ENCODE measurements at regions not wholly inside any gene's neighbourhood (a gene's known extent, or its start where the extent isn't known, plus 50 kb on each side); places are given as distances from the start of the nearest gene placed in this dataset.

- Histone ChIP-seq H3K79me1 (ENCODE audit: low read depth, low read length) (no peaks in the 10 kb centered on the region), H2AFZ (ENCODE audit: low read length) (no peak overlapping the region), H3K79me2 (ENCODE audit: control insufficient read depth in 1 of 2, insufficient read depth in 2 of 2, low read length in 2 of 2) (no peaks in the 10 kb centered on the region), H3K4me2 (ENCODE audit: insufficient read depth in 1 of 2, low read depth in 2 of 2, low read length in 2 of 2) (no peak overlapping the region), H2BK120ac (replicated peaks; ENCODE audit: low read depth, low read length) (no peak overlapping the region), H2BK12ac (ENCODE audit: low read depth, low read length) (no peak overlapping the region), H3K9me3 (ENCODE audit: insufficient read depth in 2 of 2, low read depth in 1 of 2, low read length in 1 of 2) (no peaks in the 10 kb centered on the region), H3K9ac (replicated peaks in 1 of 4; ENCODE audit: extremely low read depth in 1 of 4, low read depth in 3 of 4, low read length in 3 of 4) (no peak overlapping the region), H2AK5ac (ENCODE audit: low read depth, low read length) (no peak overlapping the region), H4K20me1 (replicated peaks in 1 of 2; ENCODE audit: control insufficient read depth in 1 of 2, insufficient read depth in 2 of 2, low read length in 2 of 2) (no peaks in the 10 kb centered on the region), H3K27ac (ENCODE audit: low read depth, low read length) (no peak overlapping the region), H3K27me3 (replicated peaks in 1 of 4; ENCODE audit: control insufficient read depth in 3 of 4, extremely low read depth in 1 of 4, insufficient read depth in 3 of 4, low read length in 3 of 4) (no peaks in the 10 kb centered on the region), H3K4me3 (ENCODE audit: extremely low read depth in 1 of 4, insufficient read depth in 2 of 4, low read depth in 3 of 4, low read length in 4 of 4) (no peak overlapping the region), H3K4ac (replicated peaks; ENCODE audit: insufficient read length, low read depth, low read length) (no peak overlapping the region), H2BK20ac (ENCODE audit: low read length) (no peak overlapping the region), H3K23me2 (ENCODE audit: low read depth, low read length) (no peaks in the 10 kb centered on the region), H2BK5ac (ENCODE audit: low read depth, low read length) (no peak overlapping the region), H4K8ac (ENCODE audit: extremely low read depth, insufficient read depth, low read length) (no peak overlapping the region), H3K23ac (ENCODE audit: insufficient read length) (no peak overlapping the region), H3K4me1 (replicated peaks in 1 of 4; ENCODE audit: control insufficient read depth in 3 of 4, insufficient read depth in 4 of 4, low read length in 3 of 4) (peaks cover 0 to 3% (median 0%) of the 10 kb centered on the region in 4 experiments; a peak in 1 of 7 replicates), H3K18ac (ENCODE audit: extremely low read depth, low read length) (no peak overlapping the region), H2BK15ac (ENCODE audit: low read length) (no peak overlapping the region), H3K36me3 (ENCODE audit: control insufficient read depth in 2 of 4, insufficient read depth in 4 of 4, low read length in 3 of 4) (no peaks in the 10 kb centered on the region), H4K91ac (replicated peaks; ENCODE audit: insufficient read length, low read length) (no peak overlapping the region), H3K56ac (replicated peaks; ENCODE audit: insufficient read length, low read depth, low read length) (no peak overlapping the region), H4K5ac (ENCODE audit: insufficient read length, low read depth, low read length) (no peak overlapping the region), H3K14ac (ENCODE audit: insufficient read length) (no peak overlapping the region)
- FAIRE-seq: no peak
- ChIA-PET CTCF (ENCODE audit: partially characterized antibody) (interaction anchor here (1.1 to 1.8 kb wide), 2 partner anchors 11 to 112 kb away, joined by 3 to 5 read pairs; no protein-coding TSS in a partner anchor), POLR2A (ENCODE audit: partially characterized antibody) (no interaction called here)
- WGBS, 2 experiments (ENCODE audit: extremely low coverage in 1 of 2, insufficient coverage in 1 of 2, insufficient read length in 1 of 2, insufficient replicate concordance in 2 of 2, low coverage in 1 of 2, low lambda C conversion rate in 2 of 2, missing lambda C conversion rate in 1 of 2): 86% methylated on average over 7 of the region's 7 CpGs; no CpG with 5 or more reads in 1 of the 2 experiments
- no peak for DNase-seq (ENCODE audit: low read depth in 1 of 2, low spot score in 2 of 2)
- TF ChIP-seq BCL11A (IDR thresholded peaks at IDR 0.05; ENCODE audit: low read depth in 2 of 2, low read length in 2 of 2) (no peak), CREB1 (IDR thresholded peaks at IDR 0.05) (no peak), NRF1 (IDR thresholded peaks at IDR 0.05; ENCODE audit: low read depth, low read length) (no peak), ZNF274 (IDR thresholded peaks at IDR 0.05; ENCODE audit: borderline replicate concordance, extremely low read depth, low read length) (no peak), CEBPB (IDR thresholded peaks at IDR 0.05; ENCODE audit: low read depth, low read length) (no peak), BACH1 (IDR thresholded peaks at IDR 0.05; ENCODE audit: low read length) (no peak), EGR1 (IDR thresholded peaks at IDR 0.05; ENCODE audit: borderline replicate concordance, low read depth, low read length) (no peak), RFX5 (IDR thresholded peaks at IDR 0.05; ENCODE audit: borderline replicate concordance, low read depth, low read length) (no peak), TEAD4 (IDR thresholded peaks at IDR 0.05; ENCODE audit: low read depth, low read length) (no peak), KDM5A (IDR thresholded peaks at IDR 0.05; ENCODE audit: low read length) (no peak), SIRT6 (IDR thresholded peaks at IDR 0.05; ENCODE audit: low read length) (no peak), NANOG (IDR thresholded peaks at IDR 0.05; ENCODE audit: insufficient read depth, low read depth, low read length, poor library complexity, severe bottlenecking) (no peak), YY1 (IDR thresholded peaks at IDR 0.05; ENCODE audit: low read depth, low read length) (no peak)
- TF ChIP-seq, protein P1, sequence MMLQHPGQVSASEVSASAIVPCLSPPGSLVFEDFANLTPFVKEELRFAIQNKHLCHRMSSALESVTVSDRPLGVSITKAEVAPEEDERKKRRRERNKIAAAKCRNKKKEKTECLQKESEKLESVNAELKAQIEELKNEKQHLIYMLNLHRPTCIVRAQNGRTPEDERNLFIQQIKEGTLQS (IDR thresholded peaks at IDR 0.05; ENCODE audit: insufficient read depth, low read depth, low read length): no peak
These were observed 163.0 kb downstream of the EFNB2 start for GRCh38 chr13:106372199-106373155.
